ENCODE measurements at regions not wholly inside any gene's neighbourhood (a gene's known extent, or its start where the extent isn't known, plus 50 kb on each side); places are given as distances from the start of the nearest gene placed in this dataset.
A peak's percentile ranks its signal among the peaks of the same experiment; 100 is the strongest.
"Not testable (repeated sequence)": the region's sequence is repeated elsewhere in the genome, so short reads cannot be mapped to it uniquely, and the experiment has no call there.

GRCh38 chr15:92763459-92763858 lies 107.9 kb upstream of the FAM174B start:
- DNase-seq (ENCODE audit: low read depth) = no peak

GRCh38 chr15:92768131-92768530 lies 112.6 kb upstream of the FAM174B start:
- not testable (repeated sequence) for DNase-seq (ENCODE audit: low read depth)

- no peak for DNase-seq (ENCODE audit: low read depth)
Measured at GRCh38 chr15:92770641-92771040, 115.1 kb upstream of the FAM174B start.

- no peak for DNase-seq (ENCODE audit: low read depth)
Measured at GRCh38 chr15:92772061-92772460, 116.5 kb upstream of the FAM174B start.

- DNase-seq (ENCODE audit: low read depth) = no peak
Measured at GRCh38 chr15:92772626-92773244, 117.2 kb upstream of the FAM174B start.

GRCh38 chr15:92773340-92773739 lies 117.8 kb upstream of the FAM174B start:
- no peak for DNase-seq (ENCODE audit: low read depth)

- DNase-seq (ENCODE audit: low read depth) = no peak
Measured at GRCh38 chr15:92779874-92780273, 120.2 kb upstream of the CHD2 start.

- DNase-seq (ENCODE audit: low read depth) = no peak
Measured at GRCh38 chr15:92780843-92781242, 119.3 kb upstream of the CHD2 start.

- no peak for DNase-seq (ENCODE audit: low read depth)
Measured at GRCh38 chr15:92781925-92782453, 118.1 kb upstream of the CHD2 start.

- no peak for DNase-seq (ENCODE audit: low read depth)
Measured at GRCh38 chr15:92787116-92787515, 113.0 kb upstream of the CHD2 start.

GRCh38 chr15:92788196-92788595 lies 111.9 kb upstream of the CHD2 start:
- no peak for DNase-seq (ENCODE audit: low read depth)

GRCh38 chr15:92788793-92789192 lies 111.3 kb upstream of the CHD2 start:
- not testable (repeated sequence) for DNase-seq (ENCODE audit: low read depth)

GRCh38 chr15:92796161-92796611 lies 103.9 kb upstream of the CHD2 start:
- no peak for DNase-seq (ENCODE audit: low read depth)

- DNase-seq (ENCODE audit: low read depth) = peak; percentile 77
Measured at GRCh38 chr15:92797168-92798052, 102.7 kb upstream of the CHD2 start.

GRCh38 chr15:92800013-92800412 lies 100.1 kb upstream of the CHD2 start:
- no peak for DNase-seq (ENCODE audit: low read depth)

- not testable (repeated sequence) for DNase-seq (ENCODE audit: low read depth)
Measured at GRCh38 chr15:92800416-92801055, 99.6 kb upstream of the CHD2 start.

GRCh38 chr15:92801056-92801773 lies 98.9 kb upstream of the CHD2 start:
- peak; percentile 99 for DNase-seq (ENCODE audit: low read depth)

GRCh38 chr15:92801774-92802464 lies 98.2 kb upstream of the CHD2 start:
- peak; percentile 98 for DNase-seq (ENCODE audit: low read depth)

GRCh38 chr15:92803536-92803851 lies 96.6 kb upstream of the CHD2 start:
- DNase-seq (ENCODE audit: low read depth) = no peak

GRCh38 chr15:92803852-92804609 lies 96.1 kb upstream of the CHD2 start:
- DNase-seq (ENCODE audit: low read depth) = peak; percentile 100

GRCh38 chr15:92804610-92804936 lies 95.6 kb upstream of the CHD2 start:
- not testable (repeated sequence) for DNase-seq (ENCODE audit: low read depth)
